ENCODE measurements at regions not wholly inside any gene's neighbourhood (a gene's known extent, or its start where the extent isn't known, plus 50 kb on each side); places are given as distances from the start of the nearest gene placed in this dataset.

DNA sequence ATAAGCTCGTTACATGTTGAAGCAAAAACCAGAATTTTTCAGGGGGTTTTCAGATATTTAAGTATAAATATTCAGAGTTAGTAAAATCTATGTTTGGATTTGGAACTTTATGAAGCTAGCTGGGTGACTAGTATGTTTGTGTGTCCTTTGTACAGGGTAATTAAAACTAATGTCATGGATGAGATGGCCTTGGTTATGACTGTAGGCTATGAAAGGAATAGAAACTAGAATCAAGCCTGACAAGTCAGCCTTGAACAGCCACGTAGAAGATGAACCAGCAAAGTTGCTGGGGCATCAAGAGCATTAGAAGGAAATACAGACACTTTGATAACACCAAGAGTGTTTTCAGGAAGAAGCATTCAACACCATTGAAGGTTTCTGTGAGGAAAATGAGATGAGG is 825.1 kb upstream of the CNTNAP5 start:
- no peak overlapping the region for H3K4me2 ChIP-seq (ENCODE audit: low read length)
- TF ChIP-seq EZH2phosphoT487 (IDR thresholded peaks at IDR 0.05; ENCODE audit: borderline replicate concordance, low read length) = no peak
- TF ChIP-seq, protein P1, sequence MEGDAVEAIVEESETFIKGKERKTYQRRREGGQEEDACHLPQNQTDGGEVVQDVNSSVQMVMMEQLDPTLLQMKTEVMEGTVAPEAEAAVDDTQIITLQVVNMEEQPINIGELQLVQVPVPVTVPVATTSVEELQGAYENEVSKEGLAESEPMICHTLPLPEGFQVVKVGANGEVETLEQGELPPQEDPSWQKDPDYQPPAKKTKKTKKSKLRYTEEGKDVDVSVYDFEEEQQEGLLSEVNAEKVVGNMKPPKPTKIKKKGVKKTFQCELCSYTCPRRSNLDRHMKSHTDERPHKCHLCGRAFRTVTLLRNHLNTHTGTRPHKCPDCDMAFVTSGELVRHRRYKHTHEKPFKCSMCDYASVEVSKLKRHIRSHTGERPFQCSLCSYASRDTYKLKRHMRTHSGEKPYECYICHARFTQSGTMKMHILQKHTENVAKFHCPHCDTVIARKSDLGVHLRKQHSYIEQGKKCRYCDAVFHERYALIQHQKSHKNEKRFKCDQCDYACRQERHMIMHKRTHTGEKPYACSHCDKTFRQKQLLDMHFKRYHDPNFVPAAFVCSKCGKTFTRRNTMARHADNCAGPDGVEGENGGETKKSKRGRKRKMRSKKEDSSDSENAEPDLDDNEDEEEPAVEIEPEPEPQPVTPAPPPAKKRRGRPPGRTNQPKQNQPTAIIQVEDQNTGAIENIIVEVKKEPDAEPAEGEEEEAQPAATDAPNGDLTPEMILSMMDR (IDR thresholded peaks at IDR 0.05; ENCODE audit: low read depth, low read length, poor library complexity, severe bottlenecking) = no peak
- H3K27ac ChIP-seq (ENCODE audit: low read depth, low read length) = no peak overlapping the region
- H3K27me3 ChIP-seq (ENCODE audit: control insufficient read depth, low read length) = no peaks in the 10 kb centered on the region
- H3K79me2 ChIP-seq (ENCODE audit: control insufficient read depth, low read length) = no peaks in the 10 kb centered on the region
- no peak overlapping the region for H3K4me3 ChIP-seq (ENCODE audit: low read length)
- H3F3A ChIP-seq (ENCODE audit: control insufficient read depth, insufficient read depth) = no peaks in the 10 kb centered on the region
- no peaks in the 10 kb centered on the region for H4K20me1 ChIP-seq (ENCODE audit: control insufficient read depth, insufficient read depth, low read depth, low read length)
- no peaks in the 10 kb centered on the region for H3K9me3 ChIP-seq (ENCODE audit: control insufficient read depth, insufficient read depth, low read length)
- no peaks in the 10 kb centered on the region for H3K9me2 ChIP-seq (replicated peaks; ENCODE audit: control insufficient read depth, low read length)
- H3K4me1 ChIP-seq (ENCODE audit: control insufficient read depth, low read length) = no peaks in the 10 kb centered on the region
- no peaks in the 10 kb centered on the region for H3K36me3 ChIP-seq (ENCODE audit: control insufficient read depth, low read length)

DNA sequence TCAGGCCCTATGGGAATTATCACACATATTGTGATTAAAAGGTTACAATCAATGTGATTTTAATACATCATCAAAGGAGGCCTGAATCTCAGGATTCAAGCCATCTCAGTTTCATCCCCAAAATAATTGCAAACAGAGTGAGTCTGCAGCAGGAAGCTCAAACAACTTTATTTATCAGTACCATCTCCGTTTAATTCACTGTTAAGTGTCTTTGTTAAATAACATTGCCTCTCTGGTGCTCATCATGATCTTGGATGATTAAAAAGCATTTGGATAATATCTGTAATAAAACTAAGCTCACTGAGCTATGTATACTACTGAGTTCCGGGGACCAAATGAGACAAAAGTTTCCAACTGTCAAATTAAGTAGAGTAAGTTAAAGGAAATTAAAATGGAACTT is 817.8 kb upstream of the CNTNAP5 start:
- TF ChIP-seq EZH2phosphoT487 (IDR thresholded peaks at IDR 0.05; ENCODE audit: borderline replicate concordance, low read length) = no peak
- TF ChIP-seq, protein P1 (IDR thresholded peaks at IDR 0.05; ENCODE audit: low read depth, low read length, poor library complexity, severe bottlenecking) = no peak
- Histone ChIP-seq H3K4me3 (ENCODE audit: low read length) (no peak overlapping the region), H3K27me3 (ENCODE audit: control insufficient read depth, low read length) (no peaks in the 10 kb centered on the region), H4K20me1 (ENCODE audit: control insufficient read depth, insufficient read depth, low read depth, low read length) (no peaks in the 10 kb centered on the region), H3K4me1 (ENCODE audit: control insufficient read depth, low read length) (no peaks in the 10 kb centered on the region), H3K27ac (ENCODE audit: low read depth, low read length) (no peak overlapping the region), H3K4me2 (ENCODE audit: low read length) (no peak overlapping the region), H3K9me2 (replicated peaks; ENCODE audit: control insufficient read depth, low read length) (no peaks in the 10 kb centered on the region), H3K79me2 (ENCODE audit: control insufficient read depth, low read length) (no peaks in the 10 kb centered on the region), H3F3A (ENCODE audit: control insufficient read depth, insufficient read depth) (no peaks in the 10 kb centered on the region), H3K36me3 (ENCODE audit: control insufficient read depth, low read length) (no peaks in the 10 kb centered on the region), H3K9me3 (ENCODE audit: control insufficient read depth, insufficient read depth, low read length) (no peaks in the 10 kb centered on the region)

DNA sequence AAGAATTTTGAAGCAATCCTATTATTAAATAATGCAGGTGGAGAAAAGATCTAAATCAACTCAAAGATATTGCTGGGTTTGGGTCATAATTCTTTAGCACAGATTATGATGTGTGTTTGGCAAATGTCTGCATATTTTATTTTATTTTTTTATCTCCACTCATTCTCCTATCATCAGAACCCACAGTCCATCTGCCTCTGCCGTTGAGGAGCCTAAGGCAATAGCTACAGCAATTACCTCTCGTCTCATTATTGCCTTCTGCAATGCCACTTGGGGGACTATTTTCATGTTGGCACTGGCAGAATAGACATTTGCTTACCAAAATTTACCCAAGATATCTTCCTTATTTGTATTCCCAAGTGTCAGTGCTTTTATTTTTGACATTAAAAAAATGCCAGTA is 815.9 kb upstream of the CNTNAP5 start:
- Histone ChIP-seq H4K20me1 (ENCODE audit: control insufficient read depth, insufficient read depth, low read depth, low read length) (no peaks in the 10 kb centered on the region), H3F3A (ENCODE audit: control insufficient read depth, insufficient read depth) (no peaks in the 10 kb centered on the region), H3K27me3 (ENCODE audit: control insufficient read depth, low read length) (no peaks in the 10 kb centered on the region), H3K4me3 (ENCODE audit: low read length) (no peak overlapping the region), H3K27ac (ENCODE audit: low read depth, low read length) (no peak overlapping the region), H3K9me3 (ENCODE audit: control insufficient read depth, insufficient read depth, low read length) (no peaks in the 10 kb centered on the region), H3K79me2 (ENCODE audit: control insufficient read depth, low read length) (no peaks in the 10 kb centered on the region), H3K36me3 (ENCODE audit: control insufficient read depth, low read length) (no peaks in the 10 kb centered on the region), H3K4me1 (ENCODE audit: control insufficient read depth, low read length) (no peaks in the 10 kb centered on the region), H3K9me2 (replicated peaks; ENCODE audit: control insufficient read depth, low read length) (no peaks in the 10 kb centered on the region), H3K4me2 (ENCODE audit: low read length) (no peak overlapping the region)
- TF ChIP-seq EZH2phosphoT487 (IDR thresholded peaks at IDR 0.05; ENCODE audit: borderline replicate concordance, low read length) = no peak
- TF ChIP-seq, protein P1 (IDR thresholded peaks at IDR 0.05; ENCODE audit: low read depth, low read length, poor library complexity, severe bottlenecking) = no peak

DNA sequence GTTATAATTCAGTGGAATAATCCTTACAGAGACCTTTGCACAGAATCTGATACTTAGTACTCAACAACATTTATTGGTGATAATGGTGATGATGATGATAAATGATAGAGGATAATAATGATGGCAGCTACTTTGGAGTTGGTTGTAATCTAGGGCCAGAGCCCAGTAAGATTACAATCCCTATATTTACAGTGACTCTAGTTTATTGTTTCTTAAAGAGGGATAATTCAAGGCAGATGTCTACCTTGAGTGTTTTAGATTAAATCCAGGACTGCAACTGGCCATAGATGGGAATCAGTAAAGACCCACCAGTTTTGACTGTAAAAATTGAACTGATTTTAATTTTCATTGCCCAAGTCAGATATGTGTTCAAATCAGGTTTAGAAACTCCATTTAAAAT is 813.9 kb upstream of the CNTNAP5 start:
- no peaks in the 10 kb centered on the region for H3F3A ChIP-seq (ENCODE audit: control insufficient read depth, insufficient read depth)
- no peaks in the 10 kb centered on the region for H3K36me3 ChIP-seq (ENCODE audit: control insufficient read depth, low read length)
- H3K4me2 ChIP-seq (ENCODE audit: low read length) = no peak overlapping the region

More for the DNA sequence above, 813.9 kb upstream of the CNTNAP5 start:
- no peaks in the 10 kb centered on the region for H3K79me2 ChIP-seq (ENCODE audit: control insufficient read depth, low read length)
- no peak overlapping the region for H3K4me3 ChIP-seq (ENCODE audit: low read length)
- no peak overlapping the region for H3K27ac ChIP-seq (ENCODE audit: low read depth, low read length)
- H3K4me1 ChIP-seq (ENCODE audit: control insufficient read depth, low read length) = no peaks in the 10 kb centered on the region
- no peaks in the 10 kb centered on the region for H3K9me2 ChIP-seq (replicated peaks; ENCODE audit: control insufficient read depth, low read length)
- H3K9me3 ChIP-seq (ENCODE audit: control insufficient read depth, insufficient read depth, low read length) = no peaks in the 10 kb centered on the region
- no peaks in the 10 kb centered on the region for H4K20me1 ChIP-seq (ENCODE audit: control insufficient read depth, insufficient read depth, low read depth, low read length)
- TF ChIP-seq, protein P1 (IDR thresholded peaks at IDR 0.05; ENCODE audit: low read depth, low read length, poor library complexity, severe bottlenecking) = no peak
- no peak for TF ChIP-seq EZH2phosphoT487 (IDR thresholded peaks at IDR 0.05; ENCODE audit: borderline replicate concordance, low read length)
- no peaks in the 10 kb centered on the region for H3K27me3 ChIP-seq (ENCODE audit: control insufficient read depth, low read length)
